Fibroblast of lung (primary cell): ENCODE measurements at regions not wholly inside any gene's neighbourhood (a gene's known extent, or its start where the extent isn't known, plus 50 kb on each side); places are given as distances from the start of the nearest gene placed in this dataset.

Experiments used
- EZH2 ChIP-seq: IDR thresholded peaks from 2 replicates; pipeline ENCODE4 v1.5.1; 2012; ENCODE audit warnings: low read length, control low read depth, mild to moderate bottlenecking; ENCODE audit errors: missing control alignments
- TF ChIP-seq, protein P1 (sequence below), 2 donors: IDR thresholded peaks in 1 of 2; conservative IDR thresholded peaks in 1 of 2; 1 replicate in 1 of 2; 2 replicates in 1 of 2; pipeline ENCODE4 v1.5.1; 2011 to 2012; ENCODE audit warnings: low read length in 2 of 2, control low read depth in 1 of 2, inconsistent platforms in 1 of 2, low read depth in 1 of 2, mild to moderate bottlenecking in 1 of 2

DNA sequence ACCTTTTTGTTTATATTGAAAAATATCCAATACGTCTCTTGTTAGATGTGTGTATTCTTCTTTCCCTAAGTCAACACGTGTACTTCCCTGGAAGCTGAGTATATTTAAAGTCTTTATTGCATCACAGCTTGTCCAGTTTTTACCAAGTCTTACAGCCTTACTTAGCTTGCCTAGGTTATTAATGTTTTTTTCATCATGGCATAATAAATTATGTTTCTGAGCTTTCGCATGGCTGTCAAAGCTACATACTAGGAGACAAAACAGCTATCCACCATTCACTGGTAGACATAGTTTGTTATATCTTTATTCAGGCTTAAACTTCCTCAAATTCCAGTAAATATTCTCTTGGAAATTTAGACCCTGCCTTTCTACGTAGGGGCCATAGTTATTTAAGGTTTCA, 224.2 kb downstream of the BCHE start:
- TF ChIP-seq, protein P1, sequence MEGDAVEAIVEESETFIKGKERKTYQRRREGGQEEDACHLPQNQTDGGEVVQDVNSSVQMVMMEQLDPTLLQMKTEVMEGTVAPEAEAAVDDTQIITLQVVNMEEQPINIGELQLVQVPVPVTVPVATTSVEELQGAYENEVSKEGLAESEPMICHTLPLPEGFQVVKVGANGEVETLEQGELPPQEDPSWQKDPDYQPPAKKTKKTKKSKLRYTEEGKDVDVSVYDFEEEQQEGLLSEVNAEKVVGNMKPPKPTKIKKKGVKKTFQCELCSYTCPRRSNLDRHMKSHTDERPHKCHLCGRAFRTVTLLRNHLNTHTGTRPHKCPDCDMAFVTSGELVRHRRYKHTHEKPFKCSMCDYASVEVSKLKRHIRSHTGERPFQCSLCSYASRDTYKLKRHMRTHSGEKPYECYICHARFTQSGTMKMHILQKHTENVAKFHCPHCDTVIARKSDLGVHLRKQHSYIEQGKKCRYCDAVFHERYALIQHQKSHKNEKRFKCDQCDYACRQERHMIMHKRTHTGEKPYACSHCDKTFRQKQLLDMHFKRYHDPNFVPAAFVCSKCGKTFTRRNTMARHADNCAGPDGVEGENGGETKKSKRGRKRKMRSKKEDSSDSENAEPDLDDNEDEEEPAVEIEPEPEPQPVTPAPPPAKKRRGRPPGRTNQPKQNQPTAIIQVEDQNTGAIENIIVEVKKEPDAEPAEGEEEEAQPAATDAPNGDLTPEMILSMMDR (conservative IDR thresholded peaks at IDR 0.05 in 1 of 2, IDR thresholded peaks at IDR 0.05 in 1 of 2; ENCODE audit: low read depth in 1 of 2, low read length in 2 of 2): no peak
- TF ChIP-seq EZH2: no peak
